ENCODE measurements at regions not wholly inside any gene's neighbourhood (a gene's known extent, or its start where the extent isn't known, plus 50 kb on each side); places are given as distances from the start of the nearest gene placed in this dataset.

- no peak for TF ChIP-seq CTCF (IDR thresholded peaks at IDR 0.05)
- Histone ChIP-seq H3K4me1 (ENCODE audit: low read depth) (peaks cover 6% of the 10 kb centered on the region), H3K9me3 (no peaks in the 10 kb centered on the region), H3K36me3 (ENCODE audit: low read depth) (no peaks in the 10 kb centered on the region), H3K4me3 (no peak overlapping the region)
- DNase-seq (no peak), ATAC-seq (no peak)
- intact Hi-C loops (cut with DNase I, micrococcal nuclease) = no loop called here
These were observed 378.7 kb downstream of the SEC16B start for GRCh38 chr1:177591155-177591554.

- no peak for TF ChIP-seq CTCF (IDR thresholded peaks at IDR 0.05)
- H3K4me1 ChIP-seq (ENCODE audit: low read depth) = peaks cover 17% of the 10 kb centered on the region
- H3K4me3 ChIP-seq = no peak overlapping the region
- H3K9me3 ChIP-seq = no peaks in the 10 kb centered on the region
- intact Hi-C loops (cut with DNase I, micrococcal nuclease) = no loop called here
- H3K36me3 ChIP-seq (ENCODE audit: low read depth) = no peaks in the 10 kb centered on the region
- DNase-seq = peak in 1 of 3 donors; percentile 29
- peak; percentile 50 for ATAC-seq
These were observed 380.7 kb downstream of the SEC16B start for GRCh38 chr1:177589166-177589565.

- Histone ChIP-seq H3K4me3 (no peak overlapping the region), H3K36me3 (ENCODE audit: low read depth) (no peaks in the 10 kb centered on the region), H3K9me3 (no peaks in the 10 kb centered on the region), H3K4me1 (ENCODE audit: low read depth) (peaks cover 17% of the 10 kb centered on the region)
- intact Hi-C loops (cut with DNase I, micrococcal nuclease) = no loop called here
- ATAC-seq = no peak
- no peak for DNase-seq
- TF ChIP-seq CTCF (IDR thresholded peaks at IDR 0.05) = no peak
These were observed 383.4 kb downstream of the SEC16B start for GRCh38 chr1:177586429-177586828.

GRCh38 chr1:177585302-177586220 lies 384.3 kb downstream of the SEC16B start:
- no peak overlapping the region for H3K4me3 ChIP-seq
- H3K9me3 ChIP-seq = no peaks in the 10 kb centered on the region
- ATAC-seq (peak; percentile 93), DNase-seq (peak in 2 of 3 donors; percentile 44 to 81)
- no peak for TF ChIP-seq CTCF (IDR thresholded peaks at IDR 0.05)
- H3K4me1 ChIP-seq (ENCODE audit: low read depth) = peaks cover 17% of the 10 kb centered on the region
- intact Hi-C loops (cut with DNase I, micrococcal nuclease) = no loop called here
- no peaks in the 10 kb centered on the region for H3K36me3 ChIP-seq (ENCODE audit: low read depth)

GRCh38 chr1:177573901-177574300 lies 396.0 kb downstream of the SEC16B start:
- ATAC-seq (no peak), DNase-seq (no peak)
- H3K4me3 ChIP-seq = no peak overlapping the region
- intact Hi-C loops (cut with DNase I, micrococcal nuclease) = no loop called here
- no peaks in the 10 kb centered on the region for H3K9me3 ChIP-seq
- no peak for TF ChIP-seq CTCF (IDR thresholded peaks at IDR 0.05)
- no peaks in the 10 kb centered on the region for H3K36me3 ChIP-seq (ENCODE audit: low read depth)
- H3K4me1 ChIP-seq (ENCODE audit: low read depth) = no peaks in the 10 kb centered on the region
